ENCODE measurements at regions not wholly inside any gene's neighbourhood (a gene's known extent, or its start where the extent isn't known, plus 50 kb on each side); places are given as distances from the start of the nearest gene placed in this dataset.
"Not testable (repeated sequence)": the region's sequence is repeated elsewhere in the genome, so short reads cannot be mapped to it uniquely, and the experiment has no call there.

DNA sequence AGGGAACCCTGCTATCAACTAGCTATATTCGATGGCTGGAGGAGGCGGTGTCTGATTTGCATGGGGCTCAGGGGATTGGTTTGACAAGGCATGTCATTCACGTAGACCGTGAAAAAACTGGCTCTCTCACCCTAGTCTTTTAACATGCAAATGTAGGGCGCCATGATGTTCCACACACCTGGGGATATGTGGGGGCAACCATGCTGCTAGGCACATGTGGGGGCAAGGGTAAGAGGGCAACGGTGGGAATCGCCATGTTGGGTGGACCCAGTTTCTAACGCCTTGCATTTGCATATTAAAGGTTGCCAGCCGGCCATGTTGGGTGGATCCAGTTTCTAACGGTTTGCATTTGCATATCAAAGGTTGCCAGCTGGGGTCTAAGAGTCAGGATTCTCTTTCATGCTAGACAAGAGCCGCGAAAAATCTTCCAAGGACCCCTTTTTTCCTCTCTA, 419.2 kb upstream of the NFE2L3 start:
- intact Hi-C loops (cut with micrococcal nuclease): no loop called here

DNA sequence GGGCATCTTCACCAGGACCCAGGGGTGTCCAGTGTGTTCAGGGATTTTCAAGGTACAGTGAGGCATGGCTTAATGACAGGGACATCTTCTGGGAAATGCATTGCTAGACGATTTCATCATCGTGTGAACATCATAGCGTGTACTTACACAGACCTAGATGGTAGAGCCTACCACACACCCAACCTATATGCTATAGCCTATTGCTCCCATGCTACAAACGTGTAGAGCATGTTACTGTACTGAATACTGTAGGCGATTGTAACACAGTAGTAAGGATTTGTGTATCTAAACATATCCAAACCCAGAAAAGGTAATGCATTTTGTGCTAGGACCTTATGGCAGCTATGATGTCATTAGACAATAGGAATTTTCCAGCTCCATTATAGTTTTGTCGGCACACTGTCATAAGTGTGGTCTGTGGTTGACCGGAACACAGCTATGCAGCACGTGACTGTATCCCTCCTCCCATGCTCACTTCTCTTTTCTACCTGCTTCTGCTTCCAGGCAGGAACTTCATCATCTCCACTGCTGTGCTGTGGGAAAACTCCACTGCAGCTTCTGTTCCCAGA, 416.2 kb upstream of the NFE2L3 start:
- intact Hi-C loops (cut with micrococcal nuclease): no loop called here

DNA sequence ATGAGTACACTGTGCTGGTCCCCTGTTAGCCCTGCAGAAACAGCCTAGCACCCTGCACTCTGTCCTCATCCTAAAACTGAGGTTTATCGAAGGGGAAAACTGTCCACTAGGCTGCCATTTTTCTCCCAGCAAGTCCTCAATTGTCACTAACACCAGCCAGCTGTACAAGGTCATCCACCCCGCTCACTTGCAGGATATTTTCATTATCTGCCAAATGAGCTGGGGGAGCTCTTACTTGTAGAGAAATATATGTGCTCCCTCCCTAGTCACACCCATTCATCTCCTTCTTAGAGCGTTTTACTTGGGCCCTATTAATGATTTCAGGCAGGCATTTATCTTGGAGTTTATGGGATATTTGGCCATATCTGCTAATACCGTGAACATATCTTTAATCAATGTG, 413.5 kb upstream of the NFE2L3 start:
- intact Hi-C loops (cut with micrococcal nuclease): no loop called here

DNA sequence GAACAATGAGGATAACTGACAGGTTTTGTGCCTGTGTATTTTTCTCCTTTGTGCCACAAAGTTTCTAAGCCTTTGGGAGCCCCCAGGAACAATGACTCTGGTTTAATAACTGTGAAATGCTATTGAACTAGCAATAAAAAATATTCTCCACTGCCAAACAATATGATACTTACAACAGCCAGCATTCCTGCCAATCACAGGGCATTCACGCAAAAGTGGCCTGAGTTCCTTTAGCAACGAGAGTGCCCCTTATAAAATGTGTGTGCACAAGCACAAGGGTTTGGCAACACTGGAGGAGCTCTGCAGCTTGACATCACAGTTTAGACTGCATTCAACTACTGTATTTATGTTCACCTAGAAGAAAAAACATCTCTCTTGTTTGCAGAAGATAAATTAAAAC, 412.9 kb upstream of the NFE2L3 start:
- intact Hi-C loops (cut with micrococcal nuclease): no loop called here

DNA sequence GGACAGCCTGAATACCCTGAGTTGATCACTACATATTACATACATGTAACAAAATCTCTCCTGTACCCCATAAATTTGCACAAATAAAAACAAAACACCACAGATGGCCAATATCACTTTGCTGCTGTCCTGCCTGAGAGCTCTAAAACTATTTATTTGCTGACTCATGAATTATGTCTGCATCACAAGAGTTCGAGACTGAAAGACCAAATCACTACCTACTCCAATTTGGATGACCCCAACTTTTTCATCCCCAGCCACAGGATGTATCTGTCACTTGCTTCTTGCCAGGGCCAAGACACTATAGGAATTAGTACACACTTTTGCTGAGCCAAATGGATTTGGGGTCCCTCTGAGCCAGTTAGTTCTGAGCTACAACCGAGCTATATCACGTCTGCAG, 409.7 kb upstream of the NFE2L3 start:
- intact Hi-C loops (cut with micrococcal nuclease): no loop called here

DNA sequence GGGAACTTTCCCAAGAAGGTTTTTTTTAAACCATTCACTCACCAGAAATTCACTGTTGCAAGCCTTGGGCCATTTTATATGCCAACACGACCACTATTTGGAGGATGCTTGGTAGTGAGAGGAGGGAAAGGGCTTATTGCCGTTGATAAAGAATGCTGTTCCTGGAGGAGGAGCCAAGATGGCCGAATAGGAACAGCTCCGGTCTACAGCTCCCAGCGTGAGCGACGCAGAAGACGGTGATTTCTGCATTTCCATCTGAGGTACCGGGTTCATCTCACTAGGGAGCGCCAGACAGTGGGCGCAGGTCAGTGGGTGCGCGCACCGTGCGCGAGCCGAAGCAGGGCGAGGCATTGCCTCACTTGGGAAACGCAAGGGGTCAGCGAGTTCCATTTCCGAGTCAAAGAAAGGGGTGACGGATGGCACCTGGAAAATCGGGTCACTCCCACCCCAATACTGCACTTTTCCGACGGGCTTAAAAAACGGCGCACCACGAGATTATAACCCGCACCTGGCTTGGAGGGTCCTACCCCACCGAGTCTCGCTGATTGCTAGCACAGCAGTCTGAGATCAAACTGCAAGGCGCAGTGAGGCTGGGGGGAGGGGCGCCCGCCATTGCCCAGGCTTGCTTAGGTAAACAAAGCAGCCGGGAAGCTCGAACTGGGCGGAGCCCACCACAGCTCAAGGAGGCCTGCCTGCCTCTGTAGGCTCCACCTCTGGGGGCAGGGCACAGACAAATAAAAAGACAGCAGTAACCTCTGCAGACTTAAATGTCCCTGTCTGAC, 408.1 kb upstream of the NFE2L3 start:
- intact Hi-C loops (cut with micrococcal nuclease): not testable (repeated sequence)

DNA sequence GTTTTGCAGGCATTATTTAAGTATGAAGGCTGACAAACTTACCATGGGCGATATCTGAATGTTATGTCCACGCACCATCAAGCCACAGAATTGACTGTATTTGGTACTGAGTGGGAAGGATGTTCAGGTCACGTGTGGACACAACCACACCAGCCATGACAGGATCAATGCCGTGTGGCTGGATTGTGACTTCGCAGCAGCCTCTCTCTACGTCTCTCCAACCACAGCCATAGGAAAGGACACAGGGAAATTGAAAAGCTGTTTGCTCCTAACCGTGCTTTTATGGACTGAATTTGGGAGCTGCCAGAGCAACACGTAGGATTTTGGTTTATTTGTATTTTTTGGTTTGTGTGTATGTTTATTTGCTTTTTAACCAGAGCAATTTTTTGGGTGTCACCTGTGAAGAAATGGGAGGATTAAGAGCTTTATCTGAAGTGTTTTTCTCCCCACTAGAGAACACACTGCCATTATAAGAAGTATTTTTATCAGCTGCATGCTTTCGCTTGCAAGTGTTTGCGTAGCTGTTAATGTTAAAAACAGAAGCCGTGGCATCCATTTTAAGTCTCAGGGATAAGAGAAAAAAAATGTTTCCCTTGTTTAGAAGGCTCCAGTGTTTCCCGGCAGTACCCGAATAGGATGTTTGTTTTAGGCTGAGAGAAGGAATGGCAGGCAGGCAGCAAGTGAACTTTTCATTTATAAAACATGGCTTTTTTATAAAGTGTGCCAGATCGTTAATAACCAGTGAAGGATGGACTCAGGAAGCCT, 401.1 kb upstream of the NFE2L3 start:
- intact Hi-C loops (cut with micrococcal nuclease): no loop called here

DNA sequence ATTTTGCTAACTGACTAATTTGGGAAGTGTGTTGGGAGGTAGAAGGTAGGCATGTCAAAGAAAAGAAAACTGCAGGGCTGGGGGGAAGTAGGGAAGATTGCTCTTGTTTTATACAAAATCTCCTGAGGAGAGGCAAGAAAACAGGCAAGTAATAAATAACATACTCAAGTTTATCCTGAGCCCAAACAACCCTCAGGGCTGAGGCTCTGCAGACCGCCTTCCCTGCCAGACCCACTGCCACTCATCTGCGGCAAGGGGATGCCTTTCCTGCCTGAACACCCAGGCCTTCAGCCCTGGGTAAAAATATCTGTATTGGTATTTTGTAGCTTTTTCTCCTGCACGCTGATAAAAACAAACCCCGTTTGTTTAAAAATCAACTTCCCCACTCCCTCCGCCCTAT, 399.8 kb upstream of the NFE2L3 start:
- intact Hi-C loops (cut with micrococcal nuclease): no loop called here

DNA sequence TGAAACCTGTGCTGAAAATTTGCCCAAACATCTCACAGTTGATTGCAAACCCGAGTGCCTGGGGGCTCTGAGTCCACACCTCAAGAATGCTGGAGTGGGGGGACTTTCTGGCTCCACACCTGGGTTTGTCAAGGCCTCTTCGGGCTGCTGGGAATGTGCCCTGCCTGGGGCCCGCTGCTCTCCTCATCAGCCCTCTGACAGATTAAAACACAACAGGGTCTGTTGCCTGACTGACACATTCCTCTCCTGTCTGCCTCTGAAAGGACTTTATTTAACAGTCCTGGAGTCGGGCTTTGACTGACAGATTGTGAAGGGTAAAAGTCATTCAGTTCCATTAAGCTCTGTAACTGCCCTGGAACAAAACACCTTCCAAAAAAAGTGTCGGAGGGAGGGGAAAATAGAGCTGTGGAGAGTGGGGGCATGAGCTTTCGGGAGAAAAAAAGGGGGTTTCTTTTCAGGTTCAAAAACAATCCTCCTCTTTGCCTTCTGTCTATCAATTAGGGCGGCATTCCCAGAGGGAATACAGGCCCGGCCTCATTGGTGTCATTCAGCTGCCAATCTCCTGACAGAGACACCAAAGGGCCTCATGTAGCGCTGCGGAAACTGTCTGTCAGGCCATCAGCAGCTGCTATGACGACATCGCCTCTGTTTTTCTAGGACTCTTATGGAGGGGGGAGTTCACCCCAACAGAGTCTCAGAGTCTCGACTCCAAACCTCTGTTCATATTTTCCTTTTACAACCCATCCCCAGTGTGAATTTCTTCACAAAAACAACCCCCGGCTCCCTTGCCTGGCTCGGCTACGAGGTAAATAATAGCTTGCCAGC, 398.8 kb upstream of the NFE2L3 start:
- intact Hi-C loops (cut with micrococcal nuclease): no loop called here

DNA sequence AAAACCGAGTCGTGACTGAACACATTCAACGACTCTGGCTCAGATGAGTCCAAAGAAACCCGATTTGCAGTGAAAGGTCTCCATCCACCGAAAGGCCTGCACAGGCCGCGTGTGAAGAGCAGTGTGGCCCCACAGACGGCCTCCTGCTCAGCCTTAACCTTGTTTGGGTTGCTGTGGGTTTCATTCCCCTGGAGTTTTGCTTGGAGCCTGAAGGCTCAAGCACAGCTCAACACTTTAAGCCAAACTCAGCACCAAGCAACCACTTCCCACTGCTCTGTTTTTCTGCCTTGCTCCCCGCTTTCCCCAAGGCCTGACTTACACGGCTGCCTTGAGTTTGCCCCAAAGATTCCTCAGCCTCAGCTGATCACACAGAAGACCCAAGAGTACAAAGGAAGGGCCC, 398.2 kb upstream of the NFE2L3 start:
- intact Hi-C loops (cut with micrococcal nuclease): no loop called here

DNA sequence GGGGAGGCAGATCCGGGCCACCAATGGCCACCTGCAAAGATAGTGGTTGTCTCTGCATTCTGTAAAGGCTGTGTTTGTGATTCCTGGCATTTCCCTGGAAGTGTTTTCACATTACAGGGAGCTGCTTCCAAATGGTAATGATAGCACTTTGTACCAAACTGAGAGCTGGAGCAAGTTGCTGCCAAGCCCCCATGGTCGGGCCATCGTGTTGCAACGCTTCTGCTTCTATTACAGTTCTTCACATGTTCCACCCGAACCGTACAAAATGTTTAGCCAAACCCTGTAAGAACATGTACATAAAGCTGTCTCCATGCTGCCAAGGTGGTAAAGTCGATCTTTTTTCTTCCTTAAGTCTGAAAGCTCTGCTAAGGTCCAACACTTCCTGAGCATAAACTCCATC, 397.7 kb upstream of the NFE2L3 start:
- intact Hi-C loops (cut with micrococcal nuclease): no loop called here

DNA sequence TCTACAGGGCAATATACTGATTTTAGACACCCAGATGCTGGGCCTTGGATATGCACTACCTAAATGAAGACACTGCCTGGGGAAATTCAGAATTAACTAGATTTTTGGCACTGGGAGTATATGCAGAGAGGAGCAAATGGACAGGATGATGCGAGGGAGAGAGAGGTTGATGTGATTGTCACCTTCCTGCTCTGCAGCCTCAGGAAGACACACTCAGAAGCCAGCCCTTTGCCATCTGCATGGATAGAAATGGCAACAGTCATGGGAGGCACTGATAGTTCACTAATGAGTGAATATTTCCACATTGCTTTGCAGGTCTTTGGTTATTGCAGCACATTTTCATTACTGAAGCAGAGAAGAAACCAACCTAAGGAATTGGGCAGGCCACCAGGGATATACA, 397.2 kb upstream of the NFE2L3 start:
- intact Hi-C loops (cut with micrococcal nuclease): no loop called here

DNA sequence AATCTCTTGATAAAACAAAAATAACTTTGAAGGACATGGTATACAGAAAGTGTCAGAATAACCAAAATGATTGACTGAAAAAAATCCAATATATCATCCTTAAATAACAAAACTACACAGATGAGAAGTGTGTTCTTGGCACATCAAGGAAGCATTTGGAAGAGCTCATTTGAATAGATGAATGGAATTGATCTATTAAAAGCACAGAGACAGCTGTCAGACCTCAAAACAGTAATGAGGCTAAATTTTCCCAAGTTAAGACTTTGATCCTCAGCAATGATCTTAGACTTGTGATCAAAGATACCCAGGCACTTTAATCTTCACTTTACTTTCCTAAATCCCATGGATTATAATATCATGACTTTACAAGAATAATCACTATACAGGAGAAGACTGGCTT, 395.4 kb upstream of the NFE2L3 start:
- intact Hi-C loops (cut with micrococcal nuclease): no loop called here

DNA sequence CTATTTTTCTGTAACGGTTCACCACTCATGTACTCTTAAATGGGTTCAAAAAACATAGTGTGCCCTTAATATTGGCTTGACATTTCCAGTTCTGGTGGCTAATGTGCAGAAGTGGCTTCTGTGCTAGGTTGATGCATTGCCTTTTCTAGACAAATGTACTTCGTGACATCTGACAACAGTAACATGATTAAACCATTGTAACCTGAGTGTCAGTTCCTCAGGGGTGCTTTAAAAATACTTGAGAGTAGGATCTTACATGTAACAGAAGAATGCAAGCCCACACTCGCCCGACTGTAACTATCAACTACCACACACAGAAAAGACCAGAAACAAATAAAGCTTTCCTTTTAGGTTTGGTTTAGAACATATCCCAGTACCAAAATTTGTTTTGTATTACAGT, 393.4 kb upstream of the NFE2L3 start:
- intact Hi-C loops (cut with micrococcal nuclease): no loop called here

DNA sequence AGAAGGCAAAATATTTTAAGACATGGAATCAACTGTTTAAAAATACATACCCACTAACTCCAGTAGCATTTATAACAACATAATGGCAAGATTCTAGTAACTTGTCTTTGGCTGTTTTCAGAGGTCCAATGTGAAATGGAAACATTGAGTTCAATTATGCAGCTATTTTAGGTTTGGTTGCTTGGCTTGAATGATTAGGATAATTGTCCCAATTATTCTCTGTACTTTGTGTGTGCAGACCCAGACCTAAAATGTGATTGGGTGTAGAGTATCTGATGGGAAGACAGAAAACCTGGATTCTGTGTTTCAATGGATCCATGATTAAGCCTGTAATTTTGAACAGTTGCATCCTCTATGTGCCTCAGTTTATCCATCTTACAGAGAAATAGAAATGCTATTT, 392.7 kb upstream of the NFE2L3 start:
- intact Hi-C loops (cut with micrococcal nuclease): no loop called here

DNA sequence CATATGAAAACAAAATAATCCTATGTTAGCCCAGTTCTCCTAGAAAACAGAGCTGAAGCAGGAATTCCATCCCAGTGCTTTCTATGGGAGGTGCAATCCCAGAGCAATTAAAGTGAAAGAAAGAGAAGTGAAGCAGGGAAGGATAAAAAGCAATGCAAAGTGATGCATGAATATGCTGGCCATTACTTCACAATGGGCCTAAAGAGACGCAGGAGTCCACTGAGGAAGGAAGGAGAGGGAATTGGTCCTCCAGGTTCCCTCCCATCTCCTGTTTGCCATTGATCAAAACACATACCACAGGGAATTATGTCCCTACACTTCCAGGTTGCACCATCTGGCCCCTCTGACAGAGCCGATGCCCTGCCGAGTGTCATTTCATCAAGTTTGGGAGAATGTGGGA, 392.2 kb upstream of the NFE2L3 start:
- intact Hi-C loops (cut with micrococcal nuclease): no loop called here

DNA sequence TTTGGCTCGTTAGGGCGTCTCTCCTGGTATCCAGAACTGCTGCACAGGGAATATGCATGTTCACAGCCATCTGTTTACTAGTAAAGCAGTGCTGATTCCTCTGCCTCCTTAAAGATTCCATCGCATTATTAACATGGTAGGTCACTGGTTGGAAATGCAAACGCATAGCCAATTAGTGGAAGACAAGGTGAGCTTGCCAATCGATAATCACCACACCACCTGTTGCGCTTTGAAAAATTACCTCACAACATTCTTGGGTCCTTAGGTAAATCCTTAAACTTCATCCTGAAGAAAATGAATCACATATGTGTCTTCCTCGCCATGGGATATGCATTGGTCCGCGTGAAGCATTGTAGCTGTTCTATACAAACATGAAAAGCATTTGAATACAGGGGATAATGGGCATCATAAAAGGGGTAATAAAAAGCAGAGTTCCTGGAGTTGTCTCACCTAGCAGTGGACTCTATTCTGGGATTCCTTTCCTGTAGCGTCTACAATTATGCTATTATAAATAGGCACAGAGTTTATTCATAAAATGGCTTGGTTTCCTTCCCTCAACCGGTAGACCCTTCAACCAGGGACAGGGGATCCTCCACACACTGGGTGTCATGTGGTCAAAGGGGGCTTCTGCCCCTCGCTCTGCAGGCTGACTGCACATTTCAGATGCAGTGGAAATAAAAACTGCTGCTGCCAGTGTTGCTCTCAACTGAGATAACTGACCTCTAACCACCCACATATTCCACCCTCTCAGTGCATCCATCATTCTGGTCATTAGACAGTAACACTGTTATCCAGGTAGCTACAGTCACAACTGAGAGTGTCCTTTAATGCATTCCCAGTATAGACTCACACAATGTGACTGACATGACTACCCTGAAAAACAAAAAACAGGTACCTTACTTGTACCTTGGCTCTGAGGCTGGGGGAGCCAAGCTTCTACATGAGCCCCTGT, 389.2 kb upstream of the NFE2L3 start:
- intact Hi-C loops (cut with micrococcal nuclease): no loop called here

DNA sequence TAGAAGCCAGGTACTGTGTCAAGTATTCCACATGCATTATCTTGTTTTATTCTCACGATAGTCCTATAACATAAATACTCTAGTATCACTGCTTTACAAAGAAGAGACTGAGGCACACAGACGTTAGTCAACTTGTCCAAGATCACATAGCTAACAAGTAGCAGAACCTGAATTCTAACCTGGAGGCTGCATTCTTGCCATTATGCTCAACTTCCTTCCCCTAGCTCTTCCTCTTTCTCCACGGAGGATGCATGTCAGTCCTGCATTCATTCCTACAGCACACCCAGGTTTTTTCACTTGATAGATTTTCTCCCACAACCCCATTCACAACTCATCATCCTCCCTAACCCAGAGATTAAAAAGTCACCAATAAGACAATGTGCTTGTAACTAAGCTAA, 388.5 kb upstream of the NFE2L3 start:
- intact Hi-C loops (cut with micrococcal nuclease): no loop called here

DNA sequence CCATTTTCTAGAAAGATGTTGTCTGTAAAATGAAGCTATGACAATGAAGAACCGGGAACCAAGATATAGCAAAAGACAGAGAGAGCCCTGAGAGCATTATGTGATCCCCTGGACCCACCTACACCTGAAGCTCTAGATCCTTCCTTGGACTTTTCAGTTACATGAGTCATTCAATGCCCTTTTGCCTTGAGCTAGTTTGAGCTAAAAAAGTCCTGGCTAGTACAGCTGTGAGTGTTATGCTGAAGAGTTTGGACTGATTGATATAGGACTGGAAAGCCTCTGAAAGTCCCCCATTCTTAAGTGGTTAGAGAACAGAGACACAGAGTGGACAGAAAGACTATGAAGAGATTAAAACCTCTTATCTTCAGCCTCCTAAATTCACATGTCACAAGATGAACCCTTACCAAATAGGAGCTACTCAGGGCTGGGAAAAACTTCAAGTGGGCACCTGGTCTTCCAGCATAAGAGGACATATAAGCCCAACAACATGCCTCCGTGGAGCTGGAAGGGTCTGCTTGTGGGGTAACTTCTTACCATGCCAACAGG, 386.8 kb upstream of the NFE2L3 start:
- intact Hi-C loops (cut with micrococcal nuclease): no loop called here

DNA sequence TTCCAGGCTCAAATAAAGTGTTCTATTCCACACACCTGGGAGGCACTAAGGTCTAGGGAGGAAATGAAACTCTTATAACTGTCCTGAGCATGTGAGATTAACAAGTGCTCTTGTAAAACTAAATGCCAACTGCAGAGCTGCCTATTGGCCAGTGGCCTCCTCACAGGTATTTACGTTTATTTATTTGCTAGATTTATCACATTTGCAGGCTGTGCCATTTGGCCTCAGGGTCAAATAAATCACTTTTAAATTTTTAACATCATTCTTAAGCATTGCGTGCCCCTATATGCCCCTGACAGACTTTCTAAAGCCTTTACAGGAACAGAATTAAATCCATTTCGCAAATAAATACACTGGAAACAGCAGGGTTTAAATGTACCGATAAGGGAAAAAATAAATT, 381.8 kb upstream of the NFE2L3 start:
- intact Hi-C loops (cut with micrococcal nuclease): no loop called here

Measured in T-helper 1 cell treated with Interleukin-12 subunit alpha and Interleukin-12 subunit beta and Interleukin-4 antibody, amounts not matched to agents 30 ng/mL and 1 ng/mL, for 36 hours (primary cell).